Stimulated activated naive CD4-positive, alpha-beta T cell (primary cell): ENCODE measurements at regions not wholly inside any gene's neighbourhood (a gene's known extent, or its start where the extent isn't known, plus 50 kb on each side); places are given as distances from the start of the nearest gene placed in this dataset.
"Not testable (repeated sequence)": the region's sequence is repeated elsewhere in the genome, so short reads cannot be mapped to it uniquely, and the experiment has no call there.

Experiments
- DNase-seq, 6 experiments: peaks; one replicate each; lab custom pipeline; 2025; lab: John Stamatoyannopoulos, UW

- DNase-seq = no peak
These were observed 57.4 kb upstream of the PRSS3 start for GRCh38 chr9:33737811-33738606.

GRCh38 chr9:33739398-33739797 is 56.0 kb upstream of the PRSS3 start:
- no peak for DNase-seq

GRCh38 chr9:33740075-33740474 is 55.3 kb upstream of the PRSS3 start:
- no peak for DNase-seq

- DNase-seq = not testable (repeated sequence)
These were observed 54.4 kb upstream of the PRSS3 start for GRCh38 chr9:33740958-33741357.

- DNase-seq = no peak
These were observed 53.3 kb upstream of the PRSS3 start for GRCh38 chr9:33742051-33742450.

- DNase-seq = no peak
These were observed 52.8 kb upstream of the PRSS3 start for GRCh38 chr9:33742519-33742918.
